Retinal pigment epithelial cell (primary cell): ENCODE measurements at regions not wholly inside any gene's neighbourhood (a gene's known extent, or its start where the extent isn't known, plus 50 kb on each side); places are given as distances from the start of the nearest gene placed in this dataset.

Experiments used
- DNase-seq: peaks from one replicate; pipeline ENCODE4 v3.0.0-alpha.2; 2010; ENCODE audit warnings: low read depth
- H3K4me3 ChIP-seq: 2 replicates; pipeline ENCODE4 v1.5.1; 2011; ENCODE audit warnings: mild to moderate bottlenecking, low read length, control low read depth, moderate library complexity
- TF ChIP-seq, protein P1 (sequence below): conservative IDR thresholded peaks from 2 replicates; pipeline ENCODE4 v1.5.1; 2011; ENCODE audit warnings: low read depth, low read length, control low read depth, inconsistent platforms

DNA sequence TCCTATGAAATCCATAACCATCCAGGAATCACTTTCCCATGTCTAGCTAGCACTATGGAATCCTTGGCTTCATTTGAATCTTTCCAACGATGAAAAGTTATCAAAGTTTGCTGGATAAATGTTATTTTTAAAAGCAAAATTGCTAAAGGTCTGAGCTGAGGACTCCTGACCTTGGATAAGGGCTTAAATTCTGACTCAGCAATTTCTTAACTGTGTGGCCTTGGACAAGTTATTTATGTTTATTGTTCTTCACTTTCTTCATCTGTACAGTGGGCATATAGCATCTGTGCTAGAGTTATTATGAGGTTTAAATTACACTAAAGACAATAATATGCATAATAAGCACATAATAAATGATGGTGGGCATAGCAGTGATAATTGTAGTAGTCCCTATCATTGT, 227.5 kb downstream of the KCNS3 start:
- TF ChIP-seq, protein P1, sequence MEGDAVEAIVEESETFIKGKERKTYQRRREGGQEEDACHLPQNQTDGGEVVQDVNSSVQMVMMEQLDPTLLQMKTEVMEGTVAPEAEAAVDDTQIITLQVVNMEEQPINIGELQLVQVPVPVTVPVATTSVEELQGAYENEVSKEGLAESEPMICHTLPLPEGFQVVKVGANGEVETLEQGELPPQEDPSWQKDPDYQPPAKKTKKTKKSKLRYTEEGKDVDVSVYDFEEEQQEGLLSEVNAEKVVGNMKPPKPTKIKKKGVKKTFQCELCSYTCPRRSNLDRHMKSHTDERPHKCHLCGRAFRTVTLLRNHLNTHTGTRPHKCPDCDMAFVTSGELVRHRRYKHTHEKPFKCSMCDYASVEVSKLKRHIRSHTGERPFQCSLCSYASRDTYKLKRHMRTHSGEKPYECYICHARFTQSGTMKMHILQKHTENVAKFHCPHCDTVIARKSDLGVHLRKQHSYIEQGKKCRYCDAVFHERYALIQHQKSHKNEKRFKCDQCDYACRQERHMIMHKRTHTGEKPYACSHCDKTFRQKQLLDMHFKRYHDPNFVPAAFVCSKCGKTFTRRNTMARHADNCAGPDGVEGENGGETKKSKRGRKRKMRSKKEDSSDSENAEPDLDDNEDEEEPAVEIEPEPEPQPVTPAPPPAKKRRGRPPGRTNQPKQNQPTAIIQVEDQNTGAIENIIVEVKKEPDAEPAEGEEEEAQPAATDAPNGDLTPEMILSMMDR = no peak
- no peak overlapping the region for H3K4me3 ChIP-seq
- DNase-seq = no peak

DNA sequence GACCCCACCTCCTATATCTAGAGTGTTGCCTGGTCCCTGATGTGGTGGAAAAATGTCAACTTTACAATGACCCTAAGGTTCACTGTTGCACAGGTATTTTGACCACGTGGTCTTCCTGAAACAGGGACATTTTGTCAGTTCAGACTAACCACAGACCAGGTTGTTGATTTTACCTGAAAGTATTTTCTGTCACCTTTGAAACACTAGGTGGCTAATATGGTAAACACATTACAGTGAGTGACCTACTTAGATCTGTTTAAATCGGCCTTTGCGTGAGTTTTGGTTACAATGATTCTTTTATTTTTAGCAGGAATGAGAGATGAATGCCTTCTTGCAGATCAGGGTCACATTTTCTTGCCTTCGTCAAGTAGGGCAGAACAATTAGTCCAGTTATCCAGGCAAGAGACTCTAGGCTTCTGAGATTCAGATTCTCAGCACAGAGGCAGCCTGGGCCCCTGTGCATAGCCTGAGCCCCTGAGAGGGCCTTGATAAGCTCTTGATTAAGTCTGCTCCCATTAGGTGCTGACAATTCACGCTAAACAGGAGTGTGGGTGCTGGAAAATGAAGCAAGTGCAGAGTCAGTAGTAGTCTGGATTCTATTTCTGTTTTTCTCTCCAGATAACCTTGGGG, 226.2 kb downstream of the KCNS3 start:
- DNase-seq = no peak
- H3K4me3 ChIP-seq = no peak overlapping the region
- TF ChIP-seq, protein P1 = no peak

DNA sequence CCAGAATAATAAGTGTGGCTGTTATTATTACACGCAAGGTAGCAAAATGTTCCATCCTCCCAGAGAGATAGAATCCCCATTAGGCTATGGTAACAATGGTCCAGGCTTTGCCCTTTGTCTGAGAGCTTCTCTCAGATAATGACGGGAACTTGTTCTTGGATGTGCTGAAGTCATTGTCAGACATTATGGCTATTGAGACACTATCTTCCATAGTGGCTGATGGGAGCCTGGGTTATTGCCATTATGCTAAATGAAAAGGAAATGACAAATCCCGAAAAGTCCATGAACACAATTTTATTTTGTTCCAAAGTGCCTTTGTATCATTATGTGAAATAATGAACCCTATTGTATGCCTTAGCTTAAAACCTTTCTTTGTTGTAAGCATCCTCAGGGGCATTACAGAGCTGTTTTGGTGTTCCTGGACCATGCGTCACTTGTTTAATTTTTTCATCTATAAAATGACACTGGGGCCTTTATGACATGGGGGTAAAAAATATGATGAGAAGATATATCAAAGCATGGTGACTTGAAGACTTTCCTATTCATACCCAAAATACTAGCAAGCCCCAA, 218.5 kb downstream of the KCNS3 start:
- TF ChIP-seq, protein P1 = no peak
- DNase-seq = no peak
- H3K4me3 ChIP-seq = no peak overlapping the region

DNA sequence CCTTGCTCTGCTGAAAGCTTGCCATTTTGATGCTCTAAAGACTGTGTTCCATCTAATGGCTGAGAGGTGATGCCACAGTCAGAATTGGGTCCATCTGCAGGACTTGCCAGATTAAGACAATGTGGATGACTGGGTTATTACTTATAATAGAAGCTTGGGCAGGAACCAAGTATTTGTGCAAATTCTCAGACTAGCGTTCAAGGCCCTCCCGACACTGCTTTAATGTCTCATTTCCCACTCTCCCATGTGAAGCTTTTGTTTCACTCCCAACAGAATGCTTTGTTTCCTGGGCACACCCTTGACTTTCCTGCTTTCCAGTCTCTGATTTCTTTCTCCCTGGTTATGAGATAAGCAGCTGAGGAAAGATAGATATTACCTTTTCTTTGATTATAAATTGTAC, 215.8 kb downstream of the KCNS3 start:
- DNase-seq = no peak
- TF ChIP-seq, protein P1 = no peak
- H3K4me3 ChIP-seq = no peak overlapping the region

DNA sequence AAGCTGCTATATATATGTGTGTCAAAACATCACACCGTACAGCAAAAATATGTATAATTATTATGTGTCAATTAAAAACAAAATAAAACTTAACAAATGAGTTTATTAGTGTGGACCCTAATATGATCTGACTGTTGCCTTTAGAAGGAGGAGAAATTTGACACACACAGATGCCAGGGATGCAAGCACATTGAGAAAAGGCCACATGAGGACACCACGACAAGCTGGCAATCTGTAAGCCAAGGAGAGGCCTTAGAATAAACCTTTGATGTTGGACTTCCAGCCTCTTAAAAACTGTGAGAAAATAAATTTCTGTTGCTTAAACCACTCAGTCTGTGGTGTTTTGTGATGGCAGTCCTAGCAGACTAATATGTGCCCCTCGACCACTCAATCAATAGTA, 214.7 kb downstream of the KCNS3 start:
- DNase-seq = no peak
- TF ChIP-seq, protein P1 = no peak
- H3K4me3 ChIP-seq = no peak overlapping the region

DNA sequence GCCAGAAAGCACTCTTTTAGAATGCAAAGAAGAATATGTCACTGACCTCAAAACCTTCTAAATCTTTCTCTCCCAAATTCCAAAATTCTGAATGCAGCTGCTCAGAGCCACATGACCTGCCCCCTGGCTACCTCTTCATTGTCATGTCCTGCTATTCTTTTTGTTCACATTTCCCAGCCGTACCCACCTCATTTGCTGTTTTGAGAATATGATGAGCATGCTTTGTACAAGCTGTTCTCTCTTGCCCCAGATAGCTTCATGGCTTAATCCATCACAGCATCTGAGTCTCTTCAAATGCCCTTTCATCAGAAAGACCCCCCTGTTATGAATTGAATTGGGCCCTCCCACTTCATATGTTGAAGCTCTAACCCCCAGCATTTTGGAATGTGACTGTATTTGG, 214.3 kb downstream of the KCNS3 start:
- no peak for DNase-seq
- TF ChIP-seq, protein P1 = no peak
- H3K4me3 ChIP-seq = no peak overlapping the region

DNA sequence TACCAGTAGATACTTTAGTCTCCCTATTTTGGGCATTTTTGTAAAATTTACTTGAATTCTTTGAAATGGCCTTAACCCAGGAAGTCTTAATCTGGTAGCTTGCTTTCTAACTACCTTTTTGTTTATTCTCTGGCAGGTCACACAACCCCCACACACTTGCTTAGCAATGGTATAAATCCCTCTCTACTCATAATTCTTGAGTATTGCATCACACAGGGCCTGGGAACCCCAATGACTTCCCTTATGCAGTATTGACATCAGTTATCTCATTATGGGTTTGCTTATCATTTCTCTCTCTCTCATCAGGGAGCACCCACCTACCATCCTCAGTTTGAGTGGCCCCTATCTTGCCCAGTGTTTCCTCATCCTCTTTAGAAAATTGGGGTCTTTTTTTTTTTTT, 207.1 kb downstream of the KCNS3 start:
- DNase-seq = no peak
- H3K4me3 ChIP-seq = no peak overlapping the region
- TF ChIP-seq, protein P1 = no peak
